H1 (cell line): ENCODE measurements at regions not wholly inside any gene's neighbourhood (a gene's known extent, or its start where the extent isn't known, plus 50 kb on each side); places are given as distances from the start of the nearest gene placed in this dataset.

Source experiments
- CTCF ChIA-PET: fragments of 300-600 bp; sonication (Branson Sonifier 250); formaldehyde crosslinking; loops from one replicate; lab custom pipeline; 2021; ENCODE audit not compliant: partially characterized antibody; lab: Charles Lee
- POLR2A ChIA-PET: fragments of 300-600 bp; sonication (Branson Sonifier 250); formaldehyde crosslinking; loops from one replicate; lab custom pipeline; 2021; ENCODE audit warnings: inconsistent platforms; ENCODE audit not compliant: partially characterized antibody; lab: Charles Lee
- DNase-seq, 2 experiments: peaks; one replicate each; pipeline versions ENCODE4 v3.0.0 to v3.0.0-alpha.2; 2010 to 2022; ENCODE audit warnings: low spot score in 2 of 2, low read depth in 1 of 2, mixed read lengths in 1 of 2
- FAIRE-seq: peaks from 2 replicates; lab custom pipeline; 2011; peaks lifted over from hg19 to GRCh38; lab: Jason Lieb, UNC
- H2AFZ ChIP-seq: 2 replicates; pipeline ENCODE4 v1.8.1; 2012; ENCODE audit warnings: low read length, inconsistent platforms
- H2AK5ac ChIP-seq: 2 replicates; pipeline ENCODE4 v1.6.1; 2013; ENCODE audit warnings: low read depth, low read length
- H2BK120ac ChIP-seq: replicated peaks from 2 replicates; pipeline ENCODE3; 2013; ENCODE audit warnings: low read depth, low read length, inconsistent platforms
- H2BK12ac ChIP-seq: 2 replicates; pipeline ENCODE4 v1.6.1; 2013; ENCODE audit warnings: low read depth, low read length
- H2BK15ac ChIP-seq: 2 replicates; pipeline ENCODE4 v1.6.1; 2013; ENCODE audit warnings: low read length
- H2BK20ac ChIP-seq: 2 replicates; pipeline ENCODE4 v1.6.1; 2013; ENCODE audit warnings: low read length
- H2BK5ac ChIP-seq: 2 replicates; pipeline ENCODE4 v1.6.1; 2013; ENCODE audit warnings: low read depth, low read length
- H3K14ac ChIP-seq: 2 replicates; pipeline ENCODE4 v1.6.1; 2013; ENCODE audit warnings: inconsistent platforms; ENCODE audit not compliant: insufficient read length
- H3K18ac ChIP-seq: 2 replicates; pipeline ENCODE4 v1.6.1; 2013; ENCODE audit warnings: low read length; ENCODE audit errors: extremely low read depth
- H3K23ac ChIP-seq: 2 replicates; pipeline ENCODE4 v1.6.1; 2013; ENCODE audit warnings: inconsistent platforms; ENCODE audit not compliant: insufficient read length
- H3K23me2 ChIP-seq: 2 replicates; pipeline ENCODE4 v1.6.1; 2013; ENCODE audit warnings: low read depth, low read length
- H3K27ac ChIP-seq: 2 replicates; pipeline ENCODE4 v1.6.1; 2011; ENCODE audit warnings: low read depth, low read length, inconsistent platforms
- H3K27me3 ChIP-seq, 4 experiments: replicated peaks in 1 of 4; 1 replicate in 1 of 4; 2 replicates in 3 of 4; pipeline versions ENCODE4 v1.6.1 to v1.8.1; 2011 to 2013; ENCODE audit warnings: low read length in 3 of 4, mild to moderate bottlenecking in 3 of 4, inconsistent platforms in 2 of 4, mixed read lengths in 2 of 4, moderate library complexity in 1 of 4; ENCODE audit not compliant: control insufficient read depth in 3 of 4, insufficient read depth in 3 of 4; ENCODE audit errors: extremely low read depth in 1 of 4
- H3K36me3 ChIP-seq, 4 experiments: 2 replicates each; pipeline versions ENCODE4 v1.6.1 to v1.8.1; 2011 to 2013; ENCODE audit warnings: mild to moderate bottlenecking in 4 of 4, low read length in 3 of 4, moderate library complexity in 2 of 4, control low read depth in 1 of 4, inconsistent platforms in 1 of 4; ENCODE audit not compliant: insufficient read depth in 4 of 4, control insufficient read depth in 2 of 4
- H3K4ac ChIP-seq: replicated peaks from 2 replicates; pipeline ENCODE3; 2013; ENCODE audit warnings: low read length, low read depth, mixed read lengths, inconsistent platforms; ENCODE audit not compliant: insufficient read length
- H3K4me1 ChIP-seq, 4 experiments: replicated peaks in 1 of 4; 1 replicate in 1 of 4; 2 replicates in 3 of 4; pipeline versions ENCODE4 v1.6.1 to v1.8.1; 2011 to 2013; ENCODE audit warnings: low read length in 3 of 4, inconsistent platforms in 2 of 4, mixed read lengths in 1 of 4; ENCODE audit not compliant: insufficient read depth in 4 of 4, control insufficient read depth in 3 of 4
- H3K4me2 ChIP-seq, 2 experiments: 2 replicates each; pipeline versions ENCODE4 v1.6.1 to v1.8.1; 2011 to 2013; ENCODE audit warnings: low read depth in 2 of 2, low read length in 2 of 2, control low read depth in 1 of 2, inconsistent platforms in 1 of 2, mild to moderate bottlenecking in 1 of 2; ENCODE audit not compliant: insufficient read depth in 1 of 2
- H3K4me3 ChIP-seq, 4 experiments: fragments of 200-600, 300-600 bp in 1 of 4; sonication (generic), shearing (Covaris generic), sonication (Bioruptor Twin) in 1 of 4; 2 replicates each; pipeline versions ENCODE4 v1.5.1 to v1.8.1; 2011 to 2016; ENCODE audit warnings: low read length in 4 of 4, low read depth in 3 of 4, control low read depth in 2 of 4, inconsistent platforms in 2 of 4, mild to moderate bottlenecking in 2 of 4, mixed read lengths in 1 of 4, moderate library complexity in 1 of 4; ENCODE audit not compliant: insufficient read depth in 2 of 4; ENCODE audit errors: extremely low read depth in 1 of 4
- H3K56ac ChIP-seq: replicated peaks from 2 replicates; pipeline ENCODE3; 2013; ENCODE audit warnings: low read depth, mild to moderate bottlenecking, mixed read lengths, low read length, inconsistent platforms; ENCODE audit not compliant: insufficient read length
- H3K79me1 ChIP-seq: 2 replicates; pipeline ENCODE4 v1.6.1; 2013; ENCODE audit warnings: low read depth, low read length, control low read depth
- H3K79me2 ChIP-seq, 2 experiments: 2 replicates each; pipeline versions ENCODE4 v1.6.1 to v1.8.1; 2012 to 2013; ENCODE audit warnings: low read length in 2 of 2, mild to moderate bottlenecking in 2 of 2, inconsistent platforms in 1 of 2; ENCODE audit not compliant: insufficient read depth in 2 of 2, control insufficient read depth in 1 of 2
- H3K9ac ChIP-seq, 4 experiments: replicated peaks in 1 of 4; 1 replicate in 1 of 4; 2 replicates in 3 of 4; pipeline versions ENCODE4 v1.6.1 to v1.8.1; 2011 to 2013; ENCODE audit warnings: low read depth in 3 of 4, low read length in 3 of 4, control low read depth in 2 of 4, mild to moderate bottlenecking in 2 of 4, moderate library complexity in 2 of 4, inconsistent platforms in 1 of 4; ENCODE audit errors: extremely low read depth in 1 of 4
- H3K9me3 ChIP-seq, 2 experiments: 2 replicates each; pipeline versions ENCODE4 v1.6.1 to v1.8.1; 2012 to 2013; ENCODE audit warnings: mild to moderate bottlenecking in 2 of 2, moderate library complexity in 2 of 2, control low read depth in 1 of 2, inconsistent platforms in 1 of 2, low read depth in 1 of 2, low read length in 1 of 2, mixed read lengths in 1 of 2; ENCODE audit not compliant: insufficient read depth in 2 of 2
- H4K20me1 ChIP-seq, 2 experiments: replicated peaks in 1 of 2; 2 replicates each; pipeline versions ENCODE3 to v1.8.1; 2011 to 2013; ENCODE audit warnings: inconsistent platforms in 2 of 2, low read length in 2 of 2, mild to moderate bottlenecking in 1 of 2; ENCODE audit not compliant: insufficient read depth in 2 of 2, control insufficient read depth in 1 of 2
- H4K5ac ChIP-seq: 2 replicates; pipeline ENCODE4 v1.6.1; 2013; ENCODE audit warnings: low read length, low read depth, mixed read lengths, inconsistent platforms; ENCODE audit not compliant: insufficient read length
- H4K8ac ChIP-seq: 2 replicates; pipeline ENCODE4 v1.8.0; 2013; ENCODE audit warnings: mild to moderate bottlenecking, moderate library complexity, low read length, inconsistent platforms; ENCODE audit not compliant: insufficient read depth; ENCODE audit errors: extremely low read depth
- H4K91ac ChIP-seq: replicated peaks from 2 replicates; pipeline ENCODE3; 2013; ENCODE audit warnings: low read length, mixed read lengths, inconsistent platforms; ENCODE audit not compliant: insufficient read length
- HDAC2 ChIP-seq, 2 experiments: fragments of 300-600 bp in 1 of 2; sonication (generic) in 1 of 2; IDR thresholded peaks; 2 replicates each; pipeline ENCODE4 v1.6.1; 2011 to 2012; ENCODE audit warnings: low read depth in 2 of 2, low read length in 2 of 2, mild to moderate bottlenecking in 2 of 2, moderate library complexity in 2 of 2, borderline replicate concordance in 1 of 2, inconsistent platforms in 1 of 2
- KDM5A ChIP-seq: fragments of 200-600 bp; IDR thresholded peaks from 2 replicates; pipeline ENCODE4 v1.7.1; 2012; ENCODE audit warnings: mild to moderate bottlenecking, low read length, inconsistent platforms, mixed read lengths
- MAX ChIP-seq: IDR thresholded peaks from 2 replicates; pipeline ENCODE4 v1.6.1; 2012; ENCODE audit warnings: inconsistent platforms
- NRF1 ChIP-seq: IDR thresholded peaks from 2 replicates; pipeline ENCODE4 v1.6.1; 2011; ENCODE audit warnings: mild to moderate bottlenecking, low read depth, low read length, improper control_type of control experiment
- TEAD4 ChIP-seq: IDR thresholded peaks from 2 replicates; pipeline ENCODE4 v1.6.1; 2012; ENCODE audit warnings: low read depth, low read length, inconsistent platforms, mixed read lengths
- YY1 ChIP-seq: IDR thresholded peaks from 2 replicates; pipeline ENCODE4 v1.6.1; 2011; ENCODE audit warnings: low read depth, mild to moderate bottlenecking, low read length
- WGBS, 2 experiments: shearing (Covaris generic) in 1 of 2; methylation state at CpG; one replicate each; pipeline versions ENCODE4 v1.1.6 to v1.1.7; 2013 to 2015; ENCODE audit warnings: low lambda C conversion rate in 2 of 2, mixed read lengths in 2 of 2, inconsistent platforms in 1 of 2, low coverage in 1 of 2, missing lambda C conversion rate in 1 of 2; ENCODE audit not compliant: insufficient replicate concordance in 2 of 2, insufficient coverage in 1 of 2, insufficient read length in 1 of 2; ENCODE audit errors: extremely low coverage in 1 of 2, missing lambda C conversion rate in 1 of 2; 5-methylcytosine and 5-hydroxymethylcytosine counted together

- Histone ChIP-seq H3K9ac (no peak overlapping the region), H3K14ac (no peak overlapping the region), H4K8ac (no peak overlapping the region), H3K36me3 (no peaks in the 10 kb centered on the region), H3K79me2 (no peaks in the 10 kb centered on the region), H3K23ac (no peak overlapping the region), H2BK20ac (no peak overlapping the region), H4K20me1 (no peaks in the 10 kb centered on the region), H2BK12ac (no peak overlapping the region), H4K5ac (no peak overlapping the region), H2AFZ (no peak overlapping the region), H3K27ac (no peak overlapping the region), H3K56ac (no peak overlapping the region), H3K4me1 (no peaks in the 10 kb centered on the region), H2BK5ac (no peak overlapping the region), H3K4me3 (no peak overlapping the region), H3K27me3 (no peaks in the 10 kb centered on the region), H2AK5ac (no peak overlapping the region), H2BK120ac (no peak overlapping the region), H3K9me3 (no peaks in the 10 kb centered on the region), H3K23me2 (no peaks in the 10 kb centered on the region), H3K18ac (no peak overlapping the region), H3K79me1 (no peaks in the 10 kb centered on the region), H3K4me2 (no peak overlapping the region), H3K4ac (no peak overlapping the region), H4K91ac (no peak overlapping the region), H2BK15ac (no peak overlapping the region)
- TF ChIP-seq YY1 (no peak), NRF1 (no peak), HDAC2 (IDR thresholded peaks at IDR 0.05; ENCODE audit: borderline replicate concordance in 1 of 2, low read depth in 2 of 2, low read length in 2 of 2) (no peak), MAX (no peak), KDM5A (no peak), TEAD4 (no peak)
- CTCF ChIA-PET = interaction anchor here (1.3 to 1.4 kb wide), 2 partner anchors 9 to 21 kb away, joined by 5 to 6 read pairs; no protein-coding TSS in a partner anchor
- POLR2A ChIA-PET = no interaction called here
- DNase-seq (no peak), FAIRE-seq (no peak)
- WGBS, 2 experiments = 91% methylated on average over 2 of the region's 2 CpGs; no CpG with 5 or more reads in 1 of the 2 experiments
These were observed 140.2 kb upstream of the BRINP1 start for GRCh38 chr9:119509291-119509905.
